ENCODE measurements at regions not wholly inside any gene's neighbourhood (a gene's known extent, or its start where the extent isn't known, plus 50 kb on each side); places are given as distances from the start of the nearest gene placed in this dataset.

- TF ChIP-seq POLR2A (IDR thresholded peaks at IDR 0.05) = no peak
- TF ChIP-seq CTCF (IDR thresholded peaks at IDR 0.05) = no peak
Observed at GRCh38 chr3:166052440-166052839, 215.2 kb upstream of the BCHE start.

All from body of pancreas (tissue), 4 donors.